H1 (cell line): ENCODE measurements at regions not wholly inside any gene's neighbourhood (a gene's known extent, or its start where the extent isn't known, plus 50 kb on each side); places are given as distances from the start of the nearest gene placed in this dataset.

Source experiments
- POU5F1 ChIP-seq: IDR thresholded peaks from 2 replicates; pipeline ENCODE4 v1.6.1; 2011; ENCODE audit warnings: low read depth, mild to moderate bottlenecking, low read length, moderate library complexity

- TF ChIP-seq POU5F1: no peak
These were observed 195.7 kb upstream of the PDZRN3 start (continued) for GRCh38 chr3:73820431-73820830.
